GM23248 (cell line): ENCODE measurements at regions not wholly inside any gene's neighbourhood (a gene's known extent, or its start where the extent isn't known, plus 50 kb on each side); places are given as distances from the start of the nearest gene placed in this dataset.

Experiments used
- DNase-seq: peaks from one replicate; pipeline ENCODE4 v3.0.0-alpha.2; 2015
- H2AFZ ChIP-seq: fragments of 200-600 bp; sonication (generic); 2 replicates; pipeline ENCODE4 v1.6.1; 2016; ENCODE audit warnings: antibody characterized with exemption
- H3F3A ChIP-seq: fragments of 200-600 bp; sonication (generic); 2 replicates; pipeline ENCODE4 v1.6.1; 2016; ENCODE audit warnings: mild to moderate bottlenecking, antibody characterized with exemption, mixed run types; ENCODE audit not compliant: insufficient read depth
- H3K27ac ChIP-seq: fragments of 200-600 bp; sonication (generic); 2 replicates; pipeline ENCODE4 v1.5.1; 2016; ENCODE audit warnings: mild to moderate bottlenecking
- H3K27me3 ChIP-seq: fragments of 200-600 bp; sonication (generic); replicated peaks from 2 replicates; pipeline ENCODE4 v1.6.1; 2016; ENCODE audit warnings: mild to moderate bottlenecking; ENCODE audit not compliant: insufficient read depth
- H3K36me3 ChIP-seq: fragments of 200-600 bp; sonication (generic); 2 replicates; pipeline ENCODE4 v1.6.1; 2016; ENCODE audit warnings: low read depth, mild to moderate bottlenecking
- H3K4me1 ChIP-seq: fragments of 200-600 bp; sonication (generic); 2 replicates; pipeline ENCODE4 v1.6.1; 2016; ENCODE audit warnings: mild to moderate bottlenecking; ENCODE audit not compliant: insufficient read depth
- H3K4me2 ChIP-seq: fragments of 200-600 bp; sonication (generic); one replicate; pipeline ENCODE4 v1.6.1; 2016; ENCODE audit warnings: mild to moderate bottlenecking; ENCODE audit not compliant: unreplicated experiment
- H3K4me3 ChIP-seq: fragments of 200-600 bp; sonication (generic); 2 replicates; pipeline ENCODE4 v1.5.1; 2016; ENCODE audit warnings: mild to moderate bottlenecking
- H3K79me2 ChIP-seq: fragments of 200-600 bp; sonication (generic); 2 replicates; pipeline ENCODE4 v1.6.1; 2016; ENCODE audit warnings: mild to moderate bottlenecking; ENCODE audit not compliant: insufficient read depth
- H3K9ac ChIP-seq: fragments of 200-600 bp; sonication (generic); 2 replicates; pipeline ENCODE4 v1.6.1; 2016; ENCODE audit warnings: mild to moderate bottlenecking
- H3K9me2 ChIP-seq: fragments of 200-600 bp; sonication (generic); 2 replicates; pipeline ENCODE4 v1.6.1; 2016; ENCODE audit warnings: mixed run types, mild to moderate bottlenecking, moderate library complexity; ENCODE audit not compliant: insufficient read depth
- H3K9me3 ChIP-seq: fragments of 200-600 bp; sonication (generic); one replicate; pipeline ENCODE4 v1.6.1; 2017; ENCODE audit warnings: low read depth
- H4K20me1 ChIP-seq: fragments of 200-600 bp; sonication (generic); 2 replicates; pipeline ENCODE4 v1.6.0; 2016; ENCODE audit not compliant: insufficient read depth
- EZH2 ChIP-seq: fragments of 200-600 bp; sonication (generic); IDR thresholded peaks from 2 replicates; pipeline ENCODE4 v1.6.1; 2018; ENCODE audit warnings: antibody characterized with exemption, mild to moderate bottlenecking; ENCODE audit not compliant: insufficient read depth, poor library complexity, severe bottlenecking
- EZH2phosphoT487 ChIP-seq: fragments of 200-600 bp; sonication (generic); IDR thresholded peaks from 2 replicates; pipeline ENCODE4 v1.6.1; 2018; ENCODE audit warnings: antibody characterized with exemption, moderate library complexity, mild to moderate bottlenecking, low read depth; ENCODE audit not compliant: insufficient read depth
- WGBS, 2 experiments: methylation state at CpG; one replicate each; pipeline ENCODE4 v1.1.6; 2015 to 2017; ENCODE audit warnings: low lambda C conversion rate in 2 of 2, low coverage in 1 of 2; ENCODE audit errors: missing lambda C conversion rate in 2 of 2; 5-methylcytosine and 5-hydroxymethylcytosine counted together
- in situ Hi-C: fragments of 300-500 bp; cut with MboI; formaldehyde crosslinking; loops from 2 replicates; pipeline ENCODE4 v1.15.0; 2020

DNA sequence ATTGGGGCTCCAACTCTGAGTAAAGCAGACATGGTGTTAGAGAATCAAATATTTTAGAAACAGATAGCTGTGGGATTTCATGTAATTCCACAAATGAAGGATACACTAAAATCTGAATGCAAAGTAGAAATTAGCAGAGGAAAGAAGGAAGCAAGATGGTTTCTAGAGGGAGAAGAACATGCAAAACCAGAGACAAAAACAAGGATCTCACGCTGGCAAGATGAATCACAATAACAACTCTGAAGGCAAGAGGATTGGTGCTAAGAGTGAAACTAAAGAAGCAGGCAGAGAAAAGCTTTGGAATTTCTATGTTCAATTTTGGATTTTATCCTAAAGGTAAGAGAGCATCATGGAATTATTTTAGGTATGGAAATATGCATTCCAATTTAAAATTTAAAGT is 857.2 kb upstream of the COX7C start:
- no peaks in the 10 kb centered on the region for H3F3A ChIP-seq
- no peak for DNase-seq
- no peaks in the 10 kb centered on the region for H3K9me3 ChIP-seq
- no peaks in the 10 kb centered on the region for H3K4me1 ChIP-seq
- in situ Hi-C loops: no loop called here
- no peaks in the 10 kb centered on the region for H3K79me2 ChIP-seq
- WGBS, 2 experiments: 3 to 4% methylated on average over 1 of the region's 1 CpG
- no peaks in the 10 kb centered on the region for H3K9me2 ChIP-seq
- no peaks in the 10 kb centered on the region for H3K27me3 ChIP-seq
- H4K20me1 ChIP-seq: no peaks in the 10 kb centered on the region
- no peaks in the 10 kb centered on the region for H3K36me3 ChIP-seq
- no peak overlapping the region for H2AFZ ChIP-seq
- H3K9ac ChIP-seq: no peak overlapping the region
- no peak overlapping the region for H3K27ac ChIP-seq
- no peak overlapping the region for H3K4me2 ChIP-seq
- TF ChIP-seq EZH2: no peak
- TF ChIP-seq EZH2phosphoT487: no peak
- H3K4me3 ChIP-seq: no peak overlapping the region

GRCh38 chr5:85769347-85769746 is 848.4 kb upstream of the COX7C start:
- no peaks in the 10 kb centered on the region for H3K27me3 ChIP-seq
- peaks cover under 1% of the 10 kb centered on the region for H3K9me3 ChIP-seq
- WGBS, 2 experiments: 11 to 16% methylated on average over 3 of the region's 3 CpGs
- H3K4me3 ChIP-seq: no peak overlapping the region
- H3K4me2 ChIP-seq: no peak overlapping the region
- in situ Hi-C loops: no loop called here
- H3K4me1 ChIP-seq: no peaks in the 10 kb centered on the region
- 0 out of 2 replicates have a peak, but pooled peaks cover 1% of the 10 kb centered on the region for H4K20me1 ChIP-seq
- DNase-seq: no peak
- H3K36me3 ChIP-seq: no peaks in the 10 kb centered on the region
- no peak overlapping the region for H3K9ac ChIP-seq
- H3K79me2 ChIP-seq: no peaks in the 10 kb centered on the region
- TF ChIP-seq EZH2phosphoT487: no peak
- no peak for TF ChIP-seq EZH2
- no peaks in the 10 kb centered on the region for H3F3A ChIP-seq
- H3K9me2 ChIP-seq: no peaks in the 10 kb centered on the region
- H2AFZ ChIP-seq: no peak overlapping the region
- H3K27ac ChIP-seq: no peak overlapping the region

DNA sequence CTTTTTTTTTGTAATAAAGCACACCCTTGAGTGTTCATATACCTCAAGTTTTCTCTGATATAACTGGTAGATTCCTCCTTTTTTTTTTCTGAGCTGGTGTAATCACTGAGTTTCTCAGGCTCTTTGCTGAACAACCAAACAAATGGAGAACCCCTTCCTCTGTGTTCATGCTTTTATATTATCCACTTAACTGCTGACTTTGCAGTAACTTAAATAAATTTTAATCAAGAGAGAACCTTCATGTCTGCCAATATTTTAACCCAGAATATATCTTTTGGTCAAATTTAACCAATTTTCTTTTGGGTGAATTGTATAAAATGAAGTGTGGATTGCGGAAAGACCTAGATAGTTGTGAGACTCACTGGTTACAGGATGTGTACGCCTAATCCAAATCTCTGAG is 833.0 kb upstream of the COX7C start:
- Histone ChIP-seq H2AFZ (no peak overlapping the region), H3K27me3 (no peaks in the 10 kb centered on the region), H3K9ac (no peak overlapping the region), H4K20me1 (no peaks in the 10 kb centered on the region), H3K36me3 (no peaks in the 10 kb centered on the region), H3K4me2 (no peak overlapping the region), H3K4me1 (no peaks in the 10 kb centered on the region), H3F3A (no peaks in the 10 kb centered on the region), H3K9me3 (no peaks in the 10 kb centered on the region), H3K27ac (no peak overlapping the region), H3K4me3 (no peak overlapping the region), H3K9me2 (no peaks in the 10 kb centered on the region), H3K79me2 (no peaks in the 10 kb centered on the region)
- in situ Hi-C loops: no loop called here
- TF ChIP-seq EZH2 (no peak), EZH2phosphoT487 (no peak)
- 28 to 30% methylated on average over 2 of the region's 2 CpGs for WGBS, 2 experiments
- no peak for DNase-seq

DNA sequence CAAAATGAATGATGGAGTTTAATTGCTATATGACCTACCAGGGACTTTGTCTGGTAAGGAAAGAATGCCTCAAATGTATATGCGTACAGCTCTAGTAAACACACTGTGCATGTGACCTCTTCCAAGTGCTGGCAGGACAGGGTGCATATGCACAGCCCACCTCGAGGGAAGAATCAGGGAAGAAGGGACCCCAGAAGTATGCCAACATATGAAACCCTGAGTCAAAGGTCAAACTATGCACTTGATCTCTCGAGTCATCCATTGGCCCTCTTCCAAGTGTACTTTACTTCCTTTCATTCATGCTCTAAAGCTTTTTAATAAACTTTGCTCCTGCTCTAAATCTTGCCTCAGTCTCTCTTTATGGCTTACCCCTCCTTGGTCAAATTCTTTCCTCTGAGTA is 804.6 kb upstream of the COX7C start:
- Histone ChIP-seq H3K79me2 (no peaks in the 10 kb centered on the region), H3K9me3 (no peaks in the 10 kb centered on the region), H3K9ac (no peak overlapping the region), H3K27ac (no peak overlapping the region), H3K4me1 (no peaks in the 10 kb centered on the region), H4K20me1 (no peaks in the 10 kb centered on the region), H2AFZ (no peak overlapping the region), H3K27me3 (no peaks in the 10 kb centered on the region), H3K9me2 (no peaks in the 10 kb centered on the region), H3K4me3 (no peak overlapping the region), H3K4me2 (no peak overlapping the region), H3K36me3 (no peaks in the 10 kb centered on the region), H3F3A (no peaks in the 10 kb centered on the region)
- peak; percentile 0 for DNase-seq
- no peak for TF ChIP-seq EZH2phosphoT487
- no peak for TF ChIP-seq EZH2
- 35 to 36% methylated on average over 3 of the region's 3 CpGs for WGBS, 2 experiments
- in situ Hi-C loops: no loop called here

DNA sequence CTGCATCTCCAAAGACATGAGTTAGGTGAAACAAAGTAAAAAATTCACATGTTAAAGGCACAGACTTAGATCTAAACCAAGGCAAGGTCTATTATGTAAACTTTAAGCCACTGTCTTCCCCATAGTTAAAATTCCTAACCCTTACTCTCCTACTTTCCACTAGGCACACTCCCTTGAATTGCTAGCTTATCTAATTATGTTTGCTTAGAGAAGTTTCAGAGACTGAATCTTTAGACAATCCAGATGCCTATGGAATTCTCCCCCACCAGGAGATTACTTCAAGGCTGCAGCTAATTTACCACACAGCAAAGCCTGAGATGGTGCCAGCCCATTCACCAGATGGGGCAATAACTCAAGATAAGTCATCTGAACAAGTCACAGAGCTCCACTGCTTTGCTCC is 803.1 kb upstream of the COX7C start:
- H4K20me1 ChIP-seq: no peaks in the 10 kb centered on the region
- no peak for TF ChIP-seq EZH2
- TF ChIP-seq EZH2phosphoT487: no peak
- H3K4me3 ChIP-seq: no peak overlapping the region
- no peaks in the 10 kb centered on the region for H3K4me1 ChIP-seq
- in situ Hi-C loops: no loop called here
- H3K9me3 ChIP-seq: no peaks in the 10 kb centered on the region
- no peaks in the 10 kb centered on the region for H3K79me2 ChIP-seq
- H3K27me3 ChIP-seq: no peaks in the 10 kb centered on the region
- H2AFZ ChIP-seq: no peak overlapping the region
- no peak for DNase-seq
- H3K9me2 ChIP-seq: no peaks in the 10 kb centered on the region
- no peak overlapping the region for H3K4me2 ChIP-seq
- H3K36me3 ChIP-seq: no peaks in the 10 kb centered on the region
- H3K9ac ChIP-seq: no peak overlapping the region
- no peaks in the 10 kb centered on the region for H3F3A ChIP-seq
- no peak overlapping the region for H3K27ac ChIP-seq
